ENCODE measurements at regions not wholly inside any gene's neighbourhood (a gene's known extent, or its start where the extent isn't known, plus 50 kb on each side); places are given as distances from the start of the nearest gene placed in this dataset.

DNA sequence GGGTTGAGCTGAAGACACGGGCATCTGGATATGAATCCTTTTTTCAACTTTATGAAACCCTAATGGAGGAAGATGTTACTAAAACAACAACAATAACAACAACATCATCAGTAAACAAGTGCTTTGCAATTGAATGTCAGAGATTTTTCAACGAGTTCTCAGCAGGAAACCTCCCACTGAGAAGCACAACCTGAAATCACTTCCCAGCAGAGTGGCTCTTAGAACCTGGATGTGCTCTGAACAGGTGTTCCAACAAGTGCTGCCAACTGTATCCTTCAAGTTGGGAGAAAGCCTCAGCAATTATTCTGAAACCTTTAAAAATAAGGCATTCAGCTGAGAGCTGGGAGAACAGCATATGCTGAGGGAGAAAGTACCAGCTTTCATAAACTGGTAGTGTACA lies 1622.7 kb upstream of the CELF4 start:
- TF ChIP-seq, protein P1, sequence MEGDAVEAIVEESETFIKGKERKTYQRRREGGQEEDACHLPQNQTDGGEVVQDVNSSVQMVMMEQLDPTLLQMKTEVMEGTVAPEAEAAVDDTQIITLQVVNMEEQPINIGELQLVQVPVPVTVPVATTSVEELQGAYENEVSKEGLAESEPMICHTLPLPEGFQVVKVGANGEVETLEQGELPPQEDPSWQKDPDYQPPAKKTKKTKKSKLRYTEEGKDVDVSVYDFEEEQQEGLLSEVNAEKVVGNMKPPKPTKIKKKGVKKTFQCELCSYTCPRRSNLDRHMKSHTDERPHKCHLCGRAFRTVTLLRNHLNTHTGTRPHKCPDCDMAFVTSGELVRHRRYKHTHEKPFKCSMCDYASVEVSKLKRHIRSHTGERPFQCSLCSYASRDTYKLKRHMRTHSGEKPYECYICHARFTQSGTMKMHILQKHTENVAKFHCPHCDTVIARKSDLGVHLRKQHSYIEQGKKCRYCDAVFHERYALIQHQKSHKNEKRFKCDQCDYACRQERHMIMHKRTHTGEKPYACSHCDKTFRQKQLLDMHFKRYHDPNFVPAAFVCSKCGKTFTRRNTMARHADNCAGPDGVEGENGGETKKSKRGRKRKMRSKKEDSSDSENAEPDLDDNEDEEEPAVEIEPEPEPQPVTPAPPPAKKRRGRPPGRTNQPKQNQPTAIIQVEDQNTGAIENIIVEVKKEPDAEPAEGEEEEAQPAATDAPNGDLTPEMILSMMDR (IDR thresholded peaks at IDR 0.05) = no peak
- TF ChIP-seq EP300 (IDR thresholded peaks at IDR 0.05) (no peak), POLR2A (IDR thresholded peaks at IDR 0.05) (no peak), POLR2AphosphoS5 (IDR thresholded peaks at IDR 0.05) (no peak)
